SW480 (cell line): ENCODE measurements at regions not wholly inside any gene's neighbourhood (a gene's known extent, or its start where the extent isn't known, plus 50 kb on each side); places are given as distances from the start of the nearest gene placed in this dataset.

ENCODE experiments used
- DNase-seq: peaks from one replicate; pipeline ENCODE4 v3.0.0-alpha.2; 2016; ENCODE audit warnings: low spot score

DNA sequence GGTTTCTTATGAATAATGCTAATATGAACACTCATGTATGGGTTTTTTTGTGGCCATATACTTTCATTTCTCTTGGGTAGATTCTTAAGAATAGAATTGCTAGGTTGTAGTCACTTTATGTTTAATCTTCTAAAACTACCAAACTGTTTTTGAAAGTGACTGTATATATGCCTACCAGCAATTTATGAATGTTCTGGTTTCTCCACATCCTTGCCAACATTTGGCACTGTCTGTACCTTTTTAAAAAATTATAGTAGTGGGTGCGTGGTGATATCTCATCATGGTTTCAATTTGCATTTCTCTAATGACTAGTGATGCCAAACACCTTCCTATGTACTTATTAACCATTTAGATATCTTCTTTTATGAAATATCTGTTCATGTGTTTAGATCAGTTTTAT, 110.6 kb upstream of the RIOK3 start:
- no peak for DNase-seq

DNA sequence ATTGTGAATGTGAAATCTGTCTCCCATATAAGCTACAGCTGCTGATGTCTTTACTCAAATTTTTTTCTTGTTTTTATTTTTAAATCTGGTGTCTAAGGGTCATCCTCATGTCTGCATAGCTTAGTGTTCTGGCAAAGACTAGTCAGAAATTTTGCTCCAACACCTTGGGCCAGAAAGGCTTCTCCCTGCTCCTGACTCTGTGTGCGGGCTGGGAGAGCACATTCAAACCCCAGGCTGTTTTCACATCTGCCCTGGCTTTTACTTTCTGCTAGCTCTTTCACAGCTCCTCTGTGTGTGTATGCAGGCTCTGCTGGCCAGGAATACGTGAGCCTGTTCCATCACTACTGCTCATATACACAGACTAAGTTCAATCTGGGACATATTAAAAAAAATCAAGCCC, 102.9 kb upstream of the RIOK3 start:
- DNase-seq: no peak

DNA sequence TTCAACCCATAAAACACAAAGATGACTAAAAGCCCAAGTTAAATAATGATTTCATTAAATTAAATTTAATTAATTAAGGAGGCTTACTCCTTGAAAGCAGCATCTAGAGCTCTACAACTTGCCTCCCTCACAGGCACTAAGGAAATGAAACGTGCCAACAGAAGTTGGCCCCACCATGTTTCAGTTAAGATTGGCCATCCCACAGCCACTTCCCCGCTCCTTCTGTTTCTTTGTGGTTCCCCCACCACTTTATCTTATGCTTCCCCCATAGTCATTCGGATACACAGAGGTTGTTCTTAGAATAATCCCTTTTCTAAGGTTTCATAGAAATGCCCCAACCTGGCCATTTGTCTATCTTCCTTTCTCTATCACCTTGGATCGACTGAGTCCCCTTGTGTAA, 101.6 kb upstream of the RIOK3 start:
- no peak for DNase-seq

DNA sequence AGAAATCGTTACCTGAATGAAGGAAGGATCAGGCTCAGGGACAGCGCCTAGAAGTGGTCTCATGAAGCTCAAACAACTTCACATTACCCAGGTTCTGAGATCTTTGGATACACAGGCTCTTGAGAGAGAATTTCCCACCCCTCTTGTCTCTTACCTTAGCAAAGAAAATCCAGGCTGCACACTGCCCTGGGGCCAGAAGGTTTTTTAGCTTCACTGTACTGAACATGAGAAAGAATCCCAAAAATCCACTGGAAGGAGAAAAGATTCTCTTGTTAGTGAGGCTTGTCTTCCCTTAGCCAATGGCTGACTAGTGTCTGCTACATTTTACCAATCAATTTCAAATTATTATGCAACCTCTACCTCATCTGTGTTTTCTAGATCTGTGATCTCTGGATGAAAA, 101.0 kb upstream of the RIOK3 start:
- DNase-seq: no peak

DNA sequence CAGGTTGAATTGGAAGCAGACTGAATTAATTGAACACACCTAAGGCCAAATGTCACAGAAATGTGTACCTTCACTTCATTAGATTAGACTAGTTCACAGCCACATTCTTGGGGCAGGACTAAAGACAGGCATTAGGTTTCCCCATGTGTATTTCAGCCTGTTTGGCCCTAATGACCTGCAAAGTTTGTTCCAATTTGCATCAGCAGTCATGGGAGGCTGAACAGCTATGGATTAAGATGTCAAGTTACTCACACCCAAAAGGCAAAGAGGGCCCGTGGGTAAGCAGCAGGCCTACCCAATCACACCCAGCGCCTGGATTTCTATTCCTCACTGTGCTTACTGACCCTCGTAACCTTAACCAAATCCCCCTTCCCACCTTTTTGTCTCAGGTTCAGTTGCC, 99.6 kb upstream of the RIOK3 start:
- DNase-seq: no peak

DNA sequence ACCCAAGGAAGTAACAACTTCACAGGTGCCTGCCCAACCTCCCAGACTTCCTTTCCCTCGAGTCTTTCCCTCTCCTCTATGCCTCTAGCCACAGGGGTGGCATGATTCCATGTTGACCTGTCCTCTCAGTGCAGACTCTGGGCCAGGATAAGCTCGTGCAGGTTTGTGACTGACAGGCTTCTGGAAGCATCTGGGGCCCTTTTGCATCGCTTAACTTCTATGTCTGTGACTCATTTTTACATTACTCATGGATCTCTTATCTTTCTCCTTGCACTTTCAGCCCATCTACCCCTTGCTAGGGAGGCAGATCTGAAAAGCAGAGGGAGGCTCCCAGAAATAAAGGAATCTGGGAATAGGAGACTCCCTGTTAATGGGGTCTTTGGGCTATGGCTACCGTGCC, 98.5 kb upstream of the RIOK3 start:
- no peak for DNase-seq

DNA sequence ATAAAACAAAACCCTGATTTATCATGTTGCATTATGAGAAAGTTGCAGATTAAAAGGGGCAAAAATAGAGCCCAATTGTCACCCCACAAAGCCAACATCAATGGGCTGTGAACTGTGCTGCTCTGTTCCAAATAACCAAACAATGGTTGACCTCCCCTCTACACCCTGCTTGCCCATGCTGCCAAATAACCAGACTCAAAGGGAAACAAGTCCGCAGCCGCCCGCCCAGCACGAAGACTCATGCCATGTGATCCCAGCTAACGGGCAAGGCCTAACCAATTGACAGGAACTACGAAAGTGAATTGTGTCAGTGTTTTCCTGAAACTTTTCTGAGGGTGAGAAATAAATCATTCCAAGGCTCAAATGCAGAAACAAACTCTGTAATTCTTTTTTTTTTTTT, 97.9 kb upstream of the RIOK3 start:
- DNase-seq: no peak

DNA sequence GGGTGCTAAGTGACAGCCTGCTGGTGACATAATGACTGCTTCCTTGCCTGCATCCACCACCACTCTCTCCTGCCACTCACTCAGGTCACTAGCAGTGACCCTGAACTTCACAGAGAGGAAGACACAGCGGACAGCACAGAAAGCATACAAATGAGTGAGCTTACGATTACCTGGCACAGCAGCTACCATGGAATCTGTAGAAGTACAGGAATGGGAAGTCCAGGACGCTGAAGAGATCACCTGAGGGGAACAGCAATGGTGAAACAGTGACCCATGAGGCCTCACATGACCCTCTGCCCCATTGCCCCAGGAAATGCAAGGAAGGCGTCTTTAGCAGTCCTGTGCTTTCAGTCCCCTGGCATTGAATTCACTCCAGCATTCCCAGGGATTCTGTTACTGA, 96.7 kb upstream of the RIOK3 start:
- no peak for DNase-seq

DNA sequence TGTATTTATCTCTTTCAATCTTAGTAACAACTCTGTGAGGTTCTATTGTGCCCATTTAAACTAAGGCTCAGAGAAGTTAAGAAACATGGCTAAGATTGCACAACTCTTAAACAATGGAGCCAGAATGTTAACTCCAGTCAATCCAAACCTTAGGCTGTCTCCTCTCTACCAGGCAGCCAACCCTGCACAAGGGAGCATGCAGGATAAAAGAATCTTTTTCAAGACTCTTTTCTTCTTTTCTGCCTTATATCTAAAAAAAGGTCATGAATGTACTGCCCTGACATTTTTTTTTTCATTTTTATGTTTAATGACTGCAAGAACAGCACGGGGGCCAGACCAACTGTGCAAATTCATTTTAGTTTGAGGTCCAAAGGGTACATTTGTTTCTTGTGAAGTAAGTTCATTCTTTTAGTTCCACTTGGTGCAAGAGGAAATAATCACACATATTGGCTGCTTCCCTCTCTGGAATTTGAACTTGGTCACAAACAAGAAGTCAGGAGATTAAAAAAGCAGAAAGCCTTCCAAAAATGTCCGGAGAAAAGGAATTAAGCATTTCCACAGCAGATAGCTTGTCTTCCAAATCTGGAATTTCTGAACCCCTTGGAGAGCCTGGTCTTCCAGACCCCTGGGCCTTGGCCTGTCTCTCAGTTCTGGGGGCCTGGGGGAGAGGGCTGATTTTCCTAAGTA, 96.0 kb upstream of the RIOK3 start:
- DNase-seq: no peak

DNA sequence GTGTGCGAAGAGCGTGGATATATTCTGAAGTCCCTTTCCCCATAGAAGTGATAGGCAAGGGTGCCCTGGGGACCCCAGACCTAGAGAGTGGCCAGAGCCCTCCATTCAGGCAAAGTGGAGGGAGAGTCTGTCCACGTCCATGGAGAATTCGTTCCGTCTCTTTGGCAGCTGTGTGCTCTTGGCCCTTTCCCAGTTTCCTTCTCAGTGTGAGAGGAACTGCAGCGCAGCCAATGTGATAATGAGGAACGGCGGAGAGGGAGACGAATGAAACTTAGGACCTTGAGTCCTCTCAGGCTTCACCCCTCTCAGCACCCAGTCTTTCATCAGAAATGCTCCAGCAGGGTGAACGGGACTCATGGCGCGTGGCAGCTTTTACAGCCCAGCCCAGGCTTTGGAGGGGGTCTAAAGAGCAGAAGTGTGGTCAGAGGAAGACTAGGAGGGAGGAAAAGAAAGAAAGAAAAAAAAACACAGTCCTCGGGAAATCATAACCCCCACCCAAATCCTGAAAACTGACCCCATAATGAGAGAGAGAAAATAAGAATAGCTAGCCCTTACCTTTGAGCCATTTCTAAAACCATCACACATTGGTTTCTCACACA, 95.0 kb upstream of the RIOK3 start:
- DNase-seq: no peak

DNA sequence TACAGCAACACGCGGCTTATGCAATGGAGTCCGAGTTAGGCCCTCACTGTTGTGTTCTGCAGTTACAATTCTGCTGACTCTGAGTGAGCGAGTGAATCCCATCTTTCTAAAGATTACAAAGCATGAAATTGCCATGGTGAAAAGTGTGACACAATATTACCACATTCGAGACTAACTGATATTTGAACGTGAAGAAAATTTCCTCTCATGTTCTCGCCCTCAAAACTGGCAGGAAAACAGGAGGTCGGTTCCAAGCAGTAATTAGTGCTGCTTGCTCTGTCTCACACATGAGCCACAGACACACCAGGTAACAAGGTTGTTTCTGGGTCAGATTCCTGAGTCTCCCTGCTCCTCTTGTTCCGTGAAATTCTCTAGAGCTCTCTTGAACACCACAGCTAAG, 93.7 kb upstream of the RIOK3 start:
- DNase-seq: no peak

DNA sequence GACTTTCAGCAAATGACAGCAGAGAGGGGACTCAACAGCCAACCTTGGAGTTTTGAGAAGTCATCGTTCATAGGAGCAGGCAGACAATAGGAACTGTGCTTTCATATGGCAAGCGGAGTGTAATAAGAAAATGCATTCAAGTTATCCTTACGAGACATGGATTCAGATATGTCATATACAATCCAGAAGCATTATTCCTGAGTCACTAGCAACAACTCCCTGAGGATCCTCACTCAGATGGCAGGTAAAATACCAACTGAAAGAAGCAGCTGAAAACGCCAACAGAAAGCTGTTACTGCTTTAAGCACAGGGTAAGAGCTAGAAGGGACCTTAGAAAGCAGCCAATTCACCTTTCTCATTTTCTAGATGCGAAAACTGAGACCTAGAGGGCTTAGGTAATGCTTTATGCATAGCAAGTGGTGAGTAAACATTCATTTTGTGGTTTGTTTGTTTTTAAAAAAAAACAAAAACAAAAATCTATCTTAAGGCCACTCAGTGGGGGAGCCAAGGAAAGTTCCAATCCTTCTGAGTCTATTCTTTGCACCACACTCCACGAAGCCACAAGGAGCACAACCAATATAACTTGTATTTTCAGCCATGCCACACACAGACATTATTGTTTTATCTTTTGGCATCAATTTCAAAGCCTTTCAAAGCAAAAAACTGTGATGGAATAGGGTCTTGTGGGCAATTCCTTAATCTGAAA, 89.1 kb upstream of the RIOK3 start:
- no peak for DNase-seq

DNA sequence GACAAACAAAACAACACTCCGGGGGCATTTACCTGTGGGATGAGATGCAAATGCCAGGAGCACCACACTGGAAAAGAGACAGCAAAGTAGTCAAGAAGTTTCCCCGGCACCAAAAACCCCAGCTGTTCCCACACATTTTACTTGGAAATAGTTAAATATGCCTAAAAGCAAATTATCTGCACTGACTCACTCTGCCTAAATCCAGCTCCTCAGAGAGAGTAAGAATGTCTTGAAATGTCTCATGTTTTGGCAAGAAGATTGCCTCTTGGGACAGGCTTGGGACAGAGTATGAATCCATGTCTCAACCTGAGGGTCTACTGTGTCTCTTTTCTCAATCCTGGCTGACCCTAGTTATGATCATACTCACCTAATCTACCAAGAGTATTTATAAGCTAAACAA, 87.5 kb upstream of the RIOK3 start:
- no peak for DNase-seq

DNA sequence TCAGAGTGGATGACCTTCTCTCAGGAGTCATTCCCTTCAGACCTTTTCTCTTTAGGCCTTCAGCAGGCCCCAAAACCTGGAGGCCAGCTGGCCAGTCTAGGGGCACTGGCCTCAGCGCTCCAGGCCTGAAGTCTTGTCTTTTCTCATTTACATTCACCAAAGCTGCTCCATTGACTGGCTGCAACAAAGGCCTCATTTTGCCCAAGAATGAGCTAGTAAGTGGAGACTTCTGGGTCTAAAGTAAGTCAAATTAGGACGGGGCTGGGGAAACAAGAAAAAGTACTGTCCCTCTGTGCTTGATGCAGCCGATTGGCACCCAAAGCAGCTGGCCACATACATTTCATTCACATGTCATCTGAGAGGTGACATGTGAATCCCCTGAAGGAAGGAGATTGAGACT, 83.8 kb upstream of the RIOK3 start:
- DNase-seq: no peak

DNA sequence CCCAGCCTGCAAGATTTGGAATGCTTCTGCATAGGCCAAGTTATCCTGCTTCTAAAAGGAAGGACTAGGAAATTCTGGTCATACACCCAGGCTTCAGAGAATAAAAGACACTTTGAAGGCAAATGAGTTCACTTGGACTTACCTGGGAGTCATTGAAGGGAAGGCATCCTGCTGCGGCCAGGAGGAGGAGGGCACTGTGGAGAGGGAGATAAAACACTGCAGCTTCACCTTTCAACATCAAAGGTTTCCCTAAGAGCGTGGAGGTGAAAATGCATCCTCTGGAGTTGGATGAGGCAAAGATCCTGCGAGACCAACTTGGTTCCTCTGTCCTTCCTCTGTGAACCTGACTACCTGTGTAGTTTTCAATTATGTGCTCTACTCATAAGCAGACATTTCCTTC, 79.5 kb upstream of the RIOK3 start:
- no peak for DNase-seq

DNA sequence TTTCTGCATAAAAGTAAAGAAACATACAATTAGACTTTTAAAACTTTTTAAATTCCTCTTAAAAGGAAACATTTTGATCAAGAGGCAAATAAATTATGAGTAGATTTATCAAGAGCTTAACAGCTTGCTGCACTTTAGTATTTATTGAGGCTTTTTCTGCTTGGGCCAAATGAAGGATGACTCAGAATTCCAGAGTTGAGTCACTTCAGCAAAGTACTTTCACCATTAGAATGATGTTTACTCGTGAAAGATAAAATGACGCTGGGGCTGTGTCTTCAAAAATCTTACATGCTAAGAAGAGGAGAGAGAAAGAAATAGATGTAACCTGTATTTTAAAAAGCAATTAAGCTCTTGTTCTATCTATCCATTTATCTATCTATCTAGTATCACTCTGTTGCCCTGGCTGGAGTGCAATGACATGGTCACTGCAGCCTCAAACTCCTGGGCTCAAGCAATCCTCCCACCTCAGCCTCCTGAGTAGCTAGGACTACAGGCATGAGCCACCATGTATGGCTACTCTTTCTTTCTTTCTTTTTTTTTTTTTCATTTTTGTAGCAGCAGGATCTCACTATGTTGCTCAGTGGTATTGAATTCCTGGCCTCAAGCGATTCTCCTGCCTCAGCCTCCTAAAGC, 75.3 kb upstream of the RIOK3 start:
- DNase-seq: peak; percentile 30

DNA sequence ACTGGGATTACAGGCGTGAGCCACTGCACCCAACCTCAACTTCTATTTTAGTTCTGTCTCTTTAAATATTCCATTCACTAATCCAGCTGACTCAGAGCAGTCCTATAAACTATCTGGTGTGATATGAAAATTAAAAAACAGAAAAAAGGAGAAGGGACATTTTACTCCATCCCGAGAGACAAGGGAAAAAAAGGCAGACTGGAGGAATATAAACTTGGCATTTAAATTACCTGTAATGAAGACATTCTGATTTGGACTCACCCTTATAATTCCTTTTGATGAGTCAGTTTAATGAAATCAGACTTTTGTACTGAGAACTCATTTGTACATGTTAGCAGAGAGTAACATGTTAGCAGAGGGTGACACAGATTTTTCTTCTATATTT, 74.8 kb upstream of the RIOK3 start:
- DNase-seq: no peak

DNA sequence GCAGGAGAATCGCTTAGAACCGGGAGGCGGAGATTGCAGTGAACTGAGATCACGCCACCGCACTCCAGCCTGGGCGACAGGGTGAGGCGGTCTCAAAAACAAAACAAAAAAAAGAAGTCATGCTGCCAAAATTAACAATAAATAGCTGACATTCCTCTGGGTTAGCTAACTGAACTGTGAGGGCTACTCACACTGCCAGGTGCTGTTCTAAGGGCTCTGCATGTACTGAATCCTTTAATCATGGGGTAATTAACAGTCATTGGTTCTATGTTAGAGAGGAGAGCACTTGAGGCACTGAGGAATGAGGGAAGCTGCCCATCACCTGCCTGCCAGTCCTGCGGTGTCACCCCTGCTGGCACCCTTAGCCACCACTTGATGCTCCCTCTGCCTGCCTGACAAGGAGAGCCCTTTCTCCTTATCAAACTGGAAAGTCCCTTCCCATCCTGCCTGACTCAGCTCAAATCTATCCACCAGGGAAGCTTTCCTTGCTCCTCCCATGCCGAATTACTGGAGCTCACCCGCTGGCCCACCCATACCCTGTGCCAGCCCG, 73.0 kb upstream of the RIOK3 start:
- peak; percentile 43 for DNase-seq

DNA sequence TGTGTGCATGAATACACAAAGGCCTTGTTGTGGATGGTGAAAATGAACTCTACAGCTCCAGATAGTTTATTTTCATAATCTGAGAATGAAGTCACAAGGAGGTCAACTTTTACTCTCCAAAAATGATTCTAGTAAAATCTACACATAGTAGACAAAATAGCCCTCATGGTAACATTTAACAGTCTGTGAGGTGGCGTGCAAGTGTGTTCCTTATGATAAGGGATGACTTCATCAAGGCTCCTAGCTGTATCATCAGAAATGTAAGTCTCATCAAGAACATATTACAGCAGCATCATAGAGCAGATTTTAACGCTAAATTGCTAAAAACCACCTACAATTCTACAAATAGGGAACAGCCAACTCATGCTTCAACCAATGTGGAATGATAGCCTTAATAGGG, 72.3 kb upstream of the RIOK3 start:
- no peak for DNase-seq

DNA sequence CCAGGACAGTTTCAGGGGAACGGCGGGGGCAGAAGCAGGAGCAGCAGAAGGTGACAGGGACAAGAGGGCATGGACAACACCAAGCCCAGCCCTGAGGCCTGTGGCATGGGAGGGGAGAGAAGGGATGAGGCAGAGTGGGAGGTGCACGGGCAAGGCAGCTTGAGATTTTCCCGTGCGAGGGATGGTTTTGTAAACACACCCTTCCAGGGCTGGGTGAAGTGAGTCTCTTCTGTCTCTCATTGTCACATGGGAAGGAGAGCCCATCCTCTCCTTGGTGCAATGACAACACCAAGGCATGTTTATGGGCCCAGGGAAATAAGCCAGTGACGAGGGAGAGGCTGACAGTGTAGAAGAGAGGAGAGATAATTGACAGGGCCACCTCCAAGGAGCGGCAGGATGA, 69.6 kb upstream of the RIOK3 start:
- DNase-seq: no peak

DNA sequence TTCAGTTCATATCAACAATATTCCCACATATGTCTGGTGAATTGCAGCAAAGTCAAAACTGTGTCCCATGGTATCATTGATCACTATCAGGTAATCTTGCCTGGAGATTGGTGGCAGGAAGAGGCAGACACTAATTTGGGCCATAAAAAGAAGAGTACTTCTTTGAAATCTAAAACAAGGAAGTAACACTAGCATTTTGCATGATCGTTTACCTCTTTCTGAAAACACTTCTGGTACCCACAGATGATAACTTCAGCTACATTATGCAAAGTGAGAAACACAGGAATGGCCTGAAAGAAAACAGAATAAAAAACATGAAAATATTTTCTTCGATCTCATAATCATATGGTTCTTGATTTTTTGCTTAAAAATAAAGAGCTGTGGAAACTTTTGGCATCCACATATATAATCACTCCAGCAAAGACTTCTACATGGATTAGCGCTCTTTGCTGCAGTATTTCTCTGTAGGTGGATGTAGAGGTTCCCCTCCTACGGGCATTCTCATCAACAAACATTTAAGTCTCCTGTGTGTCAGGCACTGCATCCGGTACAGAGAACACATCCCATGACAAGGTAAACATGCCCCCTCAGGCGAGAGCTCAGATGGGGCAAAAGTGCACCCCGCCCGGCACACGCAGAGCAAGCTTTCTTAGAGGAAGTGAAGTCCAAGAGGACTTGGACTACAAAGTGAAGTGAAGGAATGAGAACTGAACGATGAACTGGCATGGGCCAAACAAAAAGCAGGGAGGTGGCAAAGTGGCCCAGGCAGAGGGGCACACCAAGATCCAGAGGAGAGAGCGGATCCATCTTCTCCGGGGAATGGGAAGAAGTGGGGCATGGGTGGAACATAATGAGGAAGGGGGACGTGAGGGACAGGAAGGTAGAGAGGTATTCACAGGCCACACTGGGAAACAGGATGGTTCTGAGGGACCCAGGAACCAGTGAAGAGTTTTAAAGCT, 68.0 kb upstream of the RIOK3 start:
- DNase-seq: no peak

DNA sequence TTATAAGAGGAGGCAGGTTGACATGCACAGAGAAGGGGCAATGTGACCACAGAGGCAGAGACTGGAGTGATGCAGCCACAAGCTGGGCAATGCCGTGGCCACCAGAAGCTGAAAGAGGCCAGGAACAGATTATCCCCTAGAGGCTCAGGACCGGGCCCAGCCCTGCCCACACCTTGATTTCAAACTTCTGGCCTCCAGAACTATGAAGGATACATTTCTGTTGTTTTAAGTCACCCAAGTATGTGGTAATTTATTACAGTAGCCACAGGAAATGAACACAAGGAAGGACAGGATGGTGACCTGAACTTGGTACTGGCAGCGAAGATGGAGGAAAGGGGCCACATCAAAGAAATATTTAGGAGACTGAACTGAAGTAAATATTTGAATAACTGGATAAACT, 66.8 kb upstream of the RIOK3 start:
- DNase-seq: peak; percentile 32
